HG02943 (cell line): ENCODE measurements at regions not wholly inside any gene's neighbourhood (a gene's known extent, or its start where the extent isn't known, plus 50 kb on each side); places are given as distances from the start of the nearest gene placed in this dataset.
"Not testable (repeated sequence)": the region's sequence is repeated elsewhere in the genome, so short reads cannot be mapped to it uniquely, and the experiment has no call there.

Source experiments
- ATAC-seq: cut with Tn5 transposase; IDR thresholded peaks from one replicate; pipeline ENCODE4 v1.9.1; 2021; ENCODE audit warnings: mild to moderate bottlenecking, low read depth, moderate library complexity; ENCODE audit not compliant: unreplicated experiment

- ATAC-seq, result no peak
Measured at GRCh38 chr1:221283532-221283931, 404.3 kb downstream of the HLX start.

- ATAC-seq, result no peak
Measured at GRCh38 chr1:221284028-221284427, 404.8 kb downstream of the HLX start.

GRCh38 chr1:221284991-221285390 lies 405.7 kb downstream of the HLX start:
- ATAC-seq, result not testable (repeated sequence)

GRCh38 chr1:221285458-221286210 lies 406.4 kb downstream of the HLX start:
- not testable (repeated sequence) for ATAC-seq

- no peak for ATAC-seq
Measured at GRCh38 chr1:221286399-221286798, 407.2 kb downstream of the HLX start.

GRCh38 chr1:221289103-221289502 lies 409.9 kb downstream of the HLX start:
- no peak for ATAC-seq

- no peak for ATAC-seq
Measured at GRCh38 chr1:221290669-221291068, 411.4 kb downstream of the HLX start.

GRCh38 chr1:221291113-221291512 lies 411.9 kb downstream of the HLX start:
- ATAC-seq, result no peak

GRCh38 chr1:221292652-221293051 lies 413.4 kb downstream of the HLX start:
- ATAC-seq, result no peak

GRCh38 chr1:221294242-221294641 lies 415.0 kb downstream of the HLX start:
- no peak for ATAC-seq

- ATAC-seq, result no peak
Measured at GRCh38 chr1:221302357-221302756, 423.1 kb downstream of the HLX start.

GRCh38 chr1:221302810-221303209 lies 423.6 kb downstream of the HLX start:
- no peak for ATAC-seq

- no peak for ATAC-seq
Measured at GRCh38 chr1:221303623-221304022, 424.4 kb downstream of the HLX start.

- ATAC-seq, result no peak
Measured at GRCh38 chr1:221306239-221306638, 427.0 kb downstream of the HLX start.

- ATAC-seq, result no peak
Measured at GRCh38 chr1:221308534-221309511, 429.6 kb downstream of the HLX start.

- no peak for ATAC-seq
Measured at GRCh38 chr1:221309723-221310122, 430.5 kb downstream of the HLX start.

GRCh38 chr1:221310180-221310579 lies 430.9 kb downstream of the HLX start:
- ATAC-seq, result no peak

GRCh38 chr1:221315330-221315729 lies 426.6 kb downstream of the DUSP10 start:
- no peak for ATAC-seq

- ATAC-seq, result no peak
Measured at GRCh38 chr1:221316491-221317056, 425.3 kb downstream of the DUSP10 start.

- ATAC-seq, result no peak
Measured at GRCh38 chr1:221317537-221317936, 424.4 kb downstream of the DUSP10 start.

- ATAC-seq, result no peak
Measured at GRCh38 chr1:221327954-221328353, 413.9 kb downstream of the DUSP10 start.
